SK-N-SH (cell line): ENCODE measurements at regions not wholly inside any gene's neighbourhood (a gene's known extent, or its start where the extent isn't known, plus 50 kb on each side); places are given as distances from the start of the nearest gene placed in this dataset.

ENCODE experiments used
- CTCF ChIA-PET: fragments of 300-600, 350-600 bp; formaldehyde crosslinking; extraction: SDS; loops from one replicate; lab custom pipeline; 2021; lab: Yijun Ruan, JAX
- POLR2A ChIA-PET: fragments of 350-600 bp; sonication (Branson Sonifier 250); formaldehyde crosslinking; extraction: SDS; loops from one replicate; lab custom pipeline; 2020; ENCODE audit warnings: antibody characterized with exemption, inconsistent platforms; lab: Yijun Ruan, JAX
- DNase-seq: peaks from one replicate; pipeline ENCODE4 v3.0.0; 2012
- H2AFZ ChIP-seq: fragments of 200-600 bp; sonication (generic); 2 replicates; pipeline ENCODE4 v1.8.1; 2016; ENCODE audit warnings: antibody characterized with exemption, mild to moderate bottlenecking, low read depth
- H3F3A ChIP-seq: fragments of 200-600 bp; sonication (generic); replicated peaks from 2 replicates; pipeline ENCODE3; 2016; ENCODE audit warnings: antibody characterized with exemption, mild to moderate bottlenecking; ENCODE audit not compliant: insufficient read depth
- H3K27ac ChIP-seq, 2 experiments: fragments of 200-500 bp in 1 of 2; fragments of 200-600 bp in 1 of 2; sonication (Bioruptor generic) in 1 of 2; sonication (generic), shearing (Covaris generic) in 1 of 2; 2 replicates each; pipeline versions ENCODE4 v1.5.1 to v1.6.1; 2014 to 2016; ENCODE audit warnings: low read depth in 2 of 2, inconsistent platforms in 1 of 2, low read length in 1 of 2, mild to moderate bottlenecking in 1 of 2, mixed read lengths in 1 of 2
- H3K27me3 ChIP-seq: fragments of 200-600 bp; sonication (generic), shearing (Covaris generic); 2 replicates; pipeline ENCODE4 v1.6.1; 2016; ENCODE audit warnings: mixed run types; ENCODE audit not compliant: insufficient read depth
- H3K36me3 ChIP-seq, 2 experiments: fragments of 200-500 bp in 1 of 2; fragments of 200-600 bp in 1 of 2; sonication (Bioruptor generic) in 1 of 2; sonication (generic) in 1 of 2; replicated peaks in 1 of 2; 2 replicates each; pipeline versions ENCODE3 to v1.5.1; 2014 to 2016; ENCODE audit warnings: low read length in 1 of 2, mild to moderate bottlenecking in 1 of 2; ENCODE audit not compliant: insufficient read depth in 2 of 2, control insufficient read depth in 1 of 2
- H3K4me1 ChIP-seq, 2 experiments: fragments of 200-500 bp in 1 of 2; fragments of 200-600 bp in 1 of 2; sonication (Bioruptor generic) in 1 of 2; sonication (generic), shearing (Covaris generic) in 1 of 2; 2 replicates each; pipeline versions ENCODE4 v1.5.1 to v1.6.1; 2014 to 2016; ENCODE audit warnings: low read depth in 1 of 2, low read length in 1 of 2, mixed run types in 1 of 2; ENCODE audit not compliant: insufficient read depth in 2 of 2, control insufficient read depth in 1 of 2
- H3K4me2 ChIP-seq: fragments of 200-600 bp; sonication (generic), shearing (Covaris generic); 2 replicates; pipeline ENCODE4 v1.6.1; 2017; ENCODE audit warnings: mixed run types
- H3K4me3 ChIP-seq, 2 experiments: fragments of 200-500 bp in 1 of 2; fragments of 200-600 bp in 1 of 2; sonication (Bioruptor generic) in 1 of 2; sonication (generic), shearing (Covaris generic) in 1 of 2; 2 replicates each; pipeline versions ENCODE4 v1.5.1 to v1.8.1; 2014 to 2016; ENCODE audit warnings: low read depth in 2 of 2, inconsistent platforms in 1 of 2, low read length in 1 of 2, mild to moderate bottlenecking in 1 of 2, mixed read lengths in 1 of 2, moderate library complexity in 1 of 2
- H3K79me2 ChIP-seq: fragments of 200-600 bp; sonication (generic); 2 replicates; pipeline ENCODE4 v1.8.1; 2017; ENCODE audit warnings: mild to moderate bottlenecking; ENCODE audit not compliant: insufficient read depth
- H3K9ac ChIP-seq: fragments of 200-600 bp; sonication (generic); 2 replicates; pipeline ENCODE4 v1.6.1; 2017; ENCODE audit warnings: mixed run types
- H3K9me2 ChIP-seq: fragments of 200-600 bp; sonication (generic); 2 replicates; pipeline ENCODE4 v1.6.1; 2017; ENCODE audit warnings: mixed run types
- H3K9me3 ChIP-seq: fragments of 200-600 bp; sonication (generic); 2 replicates; pipeline ENCODE4 v1.6.1; 2017; ENCODE audit warnings: mixed run types, mild to moderate bottlenecking, moderate library complexity
- H4K20me1 ChIP-seq: fragments of 200-600 bp; sonication (generic); 2 replicates; pipeline ENCODE4 v1.6.1; 2017; ENCODE audit warnings: mild to moderate bottlenecking, mixed run types; ENCODE audit not compliant: insufficient read depth
- CTCF ChIP-seq: fragments of 200-600 bp; sonication (generic); IDR thresholded peaks from 2 replicates; pipeline ENCODE4 v1.6.1; 2017; ENCODE audit warnings: antibody characterized with exemption, mild to moderate bottlenecking, moderate library complexity
- ELF1 ChIP-seq: IDR thresholded peaks from 2 replicates; pipeline ENCODE4 v1.4.0; 2012
- EP300 ChIP-seq, 2 experiments: IDR thresholded peaks; 2 replicates each; pipeline versions ENCODE4 v1.4.0 to v1.6.1; 2012; ENCODE audit warnings: borderline replicate concordance in 1 of 2, low read depth in 1 of 2, low read length in 1 of 2
- FOSL2 ChIP-seq: IDR thresholded peaks from 2 replicates; pipeline ENCODE4 v1.4.0; 2012; ENCODE audit warnings: low read depth, mild to moderate bottlenecking, moderate library complexity, borderline replicate concordance
- GATA2 ChIP-seq: sonication (generic); formaldehyde crosslinking; IDR thresholded peaks from 2 replicates; pipeline ENCODE4 v1.5.0; 2020; ENCODE audit warnings: mild to moderate bottlenecking, missing genetic modification reagents
- MAX ChIP-seq: IDR thresholded peaks from 2 replicates; pipeline ENCODE4 v1.4.0; 2012; ENCODE audit warnings: low read depth
- MEF2A ChIP-seq: IDR thresholded peaks from 2 replicates; pipeline ENCODE4 v1.4.0; 2012; ENCODE audit warnings: low read depth, borderline replicate concordance
- MXI1 ChIP-seq: IDR thresholded peaks from 2 replicates; pipeline ENCODE4 v1.6.1; 2012; ENCODE audit warnings: mild to moderate bottlenecking, low read depth, low read length, improper control_type of control experiment
- NFIC ChIP-seq: IDR thresholded peaks from 2 replicates; pipeline ENCODE4 v1.4.0; 2012; ENCODE audit warnings: borderline replicate concordance
- NRF1 ChIP-seq: IDR thresholded peaks from 2 replicates; pipeline ENCODE4 v1.6.1; 2012; ENCODE audit warnings: low read depth, mild to moderate bottlenecking, low read length
- RAD21 ChIP-seq: IDR thresholded peaks from 2 replicates; pipeline ENCODE4 v1.6.1; 2012; ENCODE audit warnings: mild to moderate bottlenecking, low read length
- RCOR1 ChIP-seq: fragments of 150-350 bp; IDR thresholded peaks from 2 replicates; pipeline ENCODE4 v1.6.1; 2017; ENCODE audit warnings: antibody characterized with exemption, low read length
- RFX5 ChIP-seq: IDR thresholded peaks from 2 replicates; pipeline ENCODE4 v1.6.1; 2012; ENCODE audit warnings: mild to moderate bottlenecking, improper control_type of control experiment, low read length
- SIN3A ChIP-seq: IDR thresholded peaks from 2 replicates; pipeline ENCODE4 v1.6.1; 2012; ENCODE audit warnings: low read depth, mild to moderate bottlenecking, low read length, moderate library complexity, borderline replicate concordance
- SMC3 ChIP-seq: IDR thresholded peaks from 2 replicates; pipeline ENCODE4 v1.6.1; 2012; ENCODE audit warnings: low read depth, low read length, improper control_type of control experiment
- TAF1 ChIP-seq: IDR thresholded peaks from 2 replicates; pipeline ENCODE4 v1.6.1; 2012; ENCODE audit warnings: low read depth, mild to moderate bottlenecking, low read length, moderate library complexity, borderline replicate concordance
- USF1 ChIP-seq: IDR thresholded peaks from 2 replicates; pipeline ENCODE4 v1.4.0; 2012; ENCODE audit warnings: low read depth, borderline replicate concordance
- WGBS: methylation state at CpG from one replicate; pipeline ENCODE4 v1.1.6; 2017; ENCODE audit warnings: low lambda C conversion rate; 5-methylcytosine and 5-hydroxymethylcytosine counted together
- TF ChIP-seq, protein P1 (sequence below): IDR thresholded peaks from 2 replicates; pipeline ENCODE4 v1.6.1; 2012; ENCODE audit warnings: mild to moderate bottlenecking, low read depth, low read length, moderate library complexity
- TF ChIP-seq, protein P2 (sequence below): fragments of 150-350 bp; IDR thresholded peaks from 2 replicates; pipeline ENCODE4 v1.6.1; 2017; ENCODE audit warnings: antibody characterized with exemption, low read length, low read depth, borderline replicate concordance

DNA sequence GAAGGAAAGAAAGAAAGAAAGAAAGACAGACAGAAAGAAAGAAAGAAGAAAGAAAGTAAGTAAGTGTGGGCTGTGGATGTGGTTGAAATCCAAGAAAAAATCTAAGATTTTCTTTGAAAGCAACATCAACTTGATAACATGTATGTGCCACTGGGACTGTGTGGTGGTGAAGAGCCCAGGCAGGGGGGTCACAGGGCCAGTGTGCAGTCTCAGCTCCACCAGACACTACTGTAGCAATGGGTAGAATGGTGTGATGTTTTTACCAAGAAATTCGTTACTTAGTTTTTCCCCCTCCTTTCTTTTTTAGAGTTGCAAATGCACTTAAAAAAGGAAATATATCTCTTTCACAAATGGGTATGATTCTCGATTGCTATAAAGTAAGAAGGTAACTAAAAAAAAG lies 71.9 kb upstream of the CNEP1R1 start:
- CTCF ChIA-PET, result interaction anchor here (1.5 kb wide), 1 partner anchor 9 kb away, joined by 4 read pairs; no protein-coding TSS in a partner anchor
- no peak overlapping the region for H3K9ac ChIP-seq

DNA sequence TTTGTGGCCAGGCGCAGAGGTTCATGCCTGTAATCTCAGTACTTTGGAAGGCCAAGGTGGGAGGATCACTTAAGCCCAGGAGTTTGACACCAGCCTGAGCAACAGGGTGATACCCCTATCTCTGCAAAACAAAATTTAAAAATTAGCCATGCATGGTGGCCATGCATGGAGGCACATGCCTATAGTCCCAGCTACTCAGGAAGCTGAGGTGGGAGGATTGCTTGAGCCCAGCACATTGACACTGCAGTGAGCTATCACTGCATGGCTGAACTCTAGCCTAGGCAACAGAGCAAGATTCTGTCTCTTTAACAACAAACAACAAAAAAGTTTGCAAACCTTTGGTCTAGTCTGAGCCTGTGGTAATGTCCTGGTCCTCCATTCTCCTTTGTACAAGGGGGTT lies 69.2 kb upstream of the CNEP1R1 start:
- no peak overlapping the region for H3K4me3 ChIP-seq
- no peaks in the 10 kb centered on the region for H3K9me3 ChIP-seq
- no peaks in the 10 kb centered on the region for H3K9me2 ChIP-seq
- no peak overlapping the region for H2AFZ ChIP-seq
- 96% methylated on average over 1 of the region's 1 CpG for WGBS
- H3K27me3 ChIP-seq, result no peaks in the 10 kb centered on the region; the same call in 1 of the 2 replicates
- H3K4me1 ChIP-seq, result peaks cover 0 to 8% of the 10 kb centered on the region in 2 experiments; a peak in 1 of 4 replicates
- ChIA-PET POLR2A (no interaction called here), CTCF (interaction anchor here (1.1 kb wide), 1 partner anchor 69 kb away, joined by 3 read pairs; the partner anchor contains the start of gene CNEP1R1)
- no peak overlapping the region for H3K4me2 ChIP-seq
- no peak overlapping the region for H3K9ac ChIP-seq
- no peak overlapping the region for H3K27ac ChIP-seq
- H3F3A ChIP-seq, result no peaks in the 10 kb centered on the region
- no peak for DNase-seq
- H3K36me3 ChIP-seq, result no peaks in the 10 kb centered on the region
- no peaks in the 10 kb centered on the region for H4K20me1 ChIP-seq
- H3K79me2 ChIP-seq, result no peaks in the 10 kb centered on the region
- no peak for TF ChIP-seq NFIC
- no peak for TF ChIP-seq SIN3A
- no peak for TF ChIP-seq RCOR1
- no peak for TF ChIP-seq EP300 (IDR thresholded peaks at IDR 0.05; ENCODE audit: borderline replicate concordance in 1 of 2, low read depth in 1 of 2, low read length in 1 of 2)
- TF ChIP-seq MEF2A, result no peak
- TF ChIP-seq, protein P1, sequence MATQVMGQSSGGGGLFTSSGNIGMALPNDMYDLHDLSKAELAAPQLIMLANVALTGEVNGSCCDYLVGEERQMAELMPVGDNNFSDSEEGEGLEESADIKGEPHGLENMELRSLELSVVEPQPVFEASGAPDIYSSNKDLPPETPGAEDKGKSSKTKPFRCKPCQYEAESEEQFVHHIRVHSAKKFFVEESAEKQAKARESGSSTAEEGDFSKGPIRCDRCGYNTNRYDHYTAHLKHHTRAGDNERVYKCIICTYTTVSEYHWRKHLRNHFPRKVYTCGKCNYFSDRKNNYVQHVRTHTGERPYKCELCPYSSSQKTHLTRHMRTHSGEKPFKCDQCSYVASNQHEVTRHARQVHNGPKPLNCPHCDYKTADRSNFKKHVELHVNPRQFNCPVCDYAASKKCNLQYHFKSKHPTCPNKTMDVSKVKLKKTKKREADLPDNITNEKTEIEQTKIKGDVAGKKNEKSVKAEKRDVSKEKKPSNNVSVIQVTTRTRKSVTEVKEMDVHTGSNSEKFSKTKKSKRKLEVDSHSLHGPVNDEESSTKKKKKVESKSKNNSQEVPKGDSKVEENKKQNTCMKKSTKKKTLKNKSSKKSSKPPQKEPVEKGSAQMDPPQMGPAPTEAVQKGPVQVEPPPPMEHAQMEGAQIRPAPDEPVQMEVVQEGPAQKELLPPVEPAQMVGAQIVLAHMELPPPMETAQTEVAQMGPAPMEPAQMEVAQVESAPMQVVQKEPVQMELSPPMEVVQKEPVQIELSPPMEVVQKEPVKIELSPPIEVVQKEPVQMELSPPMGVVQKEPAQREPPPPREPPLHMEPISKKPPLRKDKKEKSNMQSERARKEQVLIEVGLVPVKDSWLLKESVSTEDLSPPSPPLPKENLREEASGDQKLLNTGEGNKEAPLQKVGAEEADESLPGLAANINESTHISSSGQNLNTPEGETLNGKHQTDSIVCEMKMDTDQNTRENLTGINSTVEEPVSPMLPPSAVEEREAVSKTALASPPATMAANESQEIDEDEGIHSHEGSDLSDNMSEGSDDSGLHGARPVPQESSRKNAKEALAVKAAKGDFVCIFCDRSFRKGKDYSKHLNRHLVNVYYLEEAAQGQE, result no peak
- TF ChIP-seq NRF1, result no peak
- TF ChIP-seq USF1, result no peak
- no peak for TF ChIP-seq MXI1
- TF ChIP-seq FOSL2, result no peak
- TF ChIP-seq SMC3, result no peak

More for the DNA sequence above, 71.9 kb upstream of the CNEP1R1 start:
- no peaks in the 10 kb centered on the region for H3K9me2 ChIP-seq
- DNase-seq, result no peak
- H3F3A ChIP-seq, result no peaks in the 10 kb centered on the region
- TF ChIP-seq FOSL2, result no peak
- no peak for TF ChIP-seq GATA2 (CRISPR knock-in tag)
- no peak for TF ChIP-seq SMC3
- no peak for TF ChIP-seq MAX
- no peak for TF ChIP-seq RAD21
- TF ChIP-seq MEF2A, result no peak
- TF ChIP-seq CTCF, result no peak
- TF ChIP-seq, protein P2, sequence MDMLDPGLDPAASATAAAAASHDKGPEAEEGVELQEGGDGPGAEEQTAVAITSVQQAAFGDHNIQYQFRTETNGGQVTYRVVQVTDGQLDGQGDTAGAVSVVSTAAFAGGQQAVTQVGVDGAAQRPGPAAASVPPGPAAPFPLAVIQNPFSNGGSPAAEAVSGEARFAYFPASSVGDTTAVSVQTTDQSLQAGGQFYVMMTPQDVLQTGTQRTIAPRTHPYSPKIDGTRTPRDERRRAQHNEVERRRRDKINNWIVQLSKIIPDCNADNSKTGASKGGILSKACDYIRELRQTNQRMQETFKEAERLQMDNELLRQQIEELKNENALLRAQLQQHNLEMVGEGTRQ, result no peak
- no peak for TF ChIP-seq ELF1
- no peak for TF ChIP-seq TAF1
- TF ChIP-seq RFX5, result no peak
- TF ChIP-seq, all 33 proteins: peak for 0
- Histone ChIP-seq H3K79me2 (no peaks in the 10 kb centered on the region), H3K27ac (no peak overlapping the region), H3K4me3 (no peak overlapping the region), H3K9me3 (no peaks in the 10 kb centered on the region), H3K36me3 (no peaks in the 10 kb centered on the region), H2AFZ (no peak overlapping the region), H3K4me2 (no peak overlapping the region), H3K27me3 (no peaks in the 10 kb centered on the region; the same call in 1 of the 2 replicates), H3K4me1 (peaks cover 0 to 2% of the 10 kb centered on the region in 2 experiments; a peak in 1 of 4 replicates), H4K20me1 (no peaks in the 10 kb centered on the region)
- POLR2A ChIA-PET, result no interaction called here
- 31% methylated on average over 2 of the region's 2 CpGs for WGBS
